PC-9 (cell line): ENCODE measurements at regions not wholly inside any gene's neighbourhood (a gene's known extent, or its start where the extent isn't known, plus 50 kb on each side); places are given as distances from the start of the nearest gene placed in this dataset.

Source experiments
- EZH2 ChIP-seq: fragments of 200-600 bp; sonication (generic); IDR thresholded peaks from 2 replicates; pipeline ENCODE4 v1.8.0; 2017; ENCODE audit warnings: antibody characterized with exemption, low read depth
- TF ChIP-seq, protein P1 (sequence below): fragments of 200-600 bp; sonication (generic); conservative IDR thresholded peaks from 2 replicates; pipeline ENCODE4 v1.6.1; 2017; ENCODE audit warnings: mixed run types, antibody characterized with exemption, mild to moderate bottlenecking, moderate library complexity

DNA sequence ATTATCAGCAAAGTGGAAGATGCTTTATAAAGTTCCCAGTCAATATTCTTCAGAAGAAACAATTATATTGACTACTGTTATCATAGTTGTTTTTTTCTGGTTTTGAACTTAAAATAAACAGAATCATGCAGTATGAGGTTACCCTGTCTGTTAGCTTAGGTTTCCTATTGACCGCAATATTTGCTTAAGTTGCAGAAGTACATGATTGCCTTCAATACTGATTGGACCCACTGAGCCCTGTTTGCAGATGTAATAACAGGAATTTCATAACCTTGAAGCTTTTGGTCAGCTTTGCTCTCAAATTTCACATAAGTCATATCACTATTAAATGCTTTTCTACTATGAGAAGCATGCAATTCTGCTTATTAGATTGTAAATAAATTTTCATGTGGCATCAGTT, 229.1 kb upstream of the FSTL5 start:
- TF ChIP-seq, protein P1, sequence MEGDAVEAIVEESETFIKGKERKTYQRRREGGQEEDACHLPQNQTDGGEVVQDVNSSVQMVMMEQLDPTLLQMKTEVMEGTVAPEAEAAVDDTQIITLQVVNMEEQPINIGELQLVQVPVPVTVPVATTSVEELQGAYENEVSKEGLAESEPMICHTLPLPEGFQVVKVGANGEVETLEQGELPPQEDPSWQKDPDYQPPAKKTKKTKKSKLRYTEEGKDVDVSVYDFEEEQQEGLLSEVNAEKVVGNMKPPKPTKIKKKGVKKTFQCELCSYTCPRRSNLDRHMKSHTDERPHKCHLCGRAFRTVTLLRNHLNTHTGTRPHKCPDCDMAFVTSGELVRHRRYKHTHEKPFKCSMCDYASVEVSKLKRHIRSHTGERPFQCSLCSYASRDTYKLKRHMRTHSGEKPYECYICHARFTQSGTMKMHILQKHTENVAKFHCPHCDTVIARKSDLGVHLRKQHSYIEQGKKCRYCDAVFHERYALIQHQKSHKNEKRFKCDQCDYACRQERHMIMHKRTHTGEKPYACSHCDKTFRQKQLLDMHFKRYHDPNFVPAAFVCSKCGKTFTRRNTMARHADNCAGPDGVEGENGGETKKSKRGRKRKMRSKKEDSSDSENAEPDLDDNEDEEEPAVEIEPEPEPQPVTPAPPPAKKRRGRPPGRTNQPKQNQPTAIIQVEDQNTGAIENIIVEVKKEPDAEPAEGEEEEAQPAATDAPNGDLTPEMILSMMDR = no peak
- no peak for TF ChIP-seq EZH2
